ENCODE measurements at regions not wholly inside any gene's neighbourhood (a gene's known extent, or its start where the extent isn't known, plus 50 kb on each side); places are given as distances from the start of the nearest gene placed in this dataset.

DNA sequence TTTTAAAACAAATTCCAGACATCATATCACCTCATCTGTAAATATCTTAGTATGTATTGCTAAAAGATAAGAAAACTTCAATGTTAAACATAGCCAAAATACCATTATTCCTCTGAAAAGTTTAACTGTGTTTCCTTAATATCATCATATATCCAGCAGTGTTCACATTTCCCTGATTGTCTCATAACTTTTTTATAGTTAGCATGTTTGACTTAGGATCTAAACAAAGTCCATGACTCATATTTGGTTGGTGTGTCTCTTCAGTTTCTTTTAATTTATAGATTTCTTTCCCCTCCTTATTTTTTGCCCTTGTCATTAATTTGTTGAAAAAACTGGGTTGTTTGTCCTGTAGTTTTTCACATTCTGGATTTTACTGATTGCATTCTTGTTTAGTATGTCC is 163.0 kb downstream of the RPS12 start:
- ChIA-PET POLR2A (no interaction called here), CTCF (no interaction called here)
- H3K4me3 ChIP-seq (ENCODE audit: low read depth, low read length) = no peak overlapping the region
- H3K27me3 ChIP-seq (ENCODE audit: control insufficient read depth, insufficient read depth, low read length) = no peaks in the 10 kb centered on the region
- TF ChIP-seq, protein P1, sequence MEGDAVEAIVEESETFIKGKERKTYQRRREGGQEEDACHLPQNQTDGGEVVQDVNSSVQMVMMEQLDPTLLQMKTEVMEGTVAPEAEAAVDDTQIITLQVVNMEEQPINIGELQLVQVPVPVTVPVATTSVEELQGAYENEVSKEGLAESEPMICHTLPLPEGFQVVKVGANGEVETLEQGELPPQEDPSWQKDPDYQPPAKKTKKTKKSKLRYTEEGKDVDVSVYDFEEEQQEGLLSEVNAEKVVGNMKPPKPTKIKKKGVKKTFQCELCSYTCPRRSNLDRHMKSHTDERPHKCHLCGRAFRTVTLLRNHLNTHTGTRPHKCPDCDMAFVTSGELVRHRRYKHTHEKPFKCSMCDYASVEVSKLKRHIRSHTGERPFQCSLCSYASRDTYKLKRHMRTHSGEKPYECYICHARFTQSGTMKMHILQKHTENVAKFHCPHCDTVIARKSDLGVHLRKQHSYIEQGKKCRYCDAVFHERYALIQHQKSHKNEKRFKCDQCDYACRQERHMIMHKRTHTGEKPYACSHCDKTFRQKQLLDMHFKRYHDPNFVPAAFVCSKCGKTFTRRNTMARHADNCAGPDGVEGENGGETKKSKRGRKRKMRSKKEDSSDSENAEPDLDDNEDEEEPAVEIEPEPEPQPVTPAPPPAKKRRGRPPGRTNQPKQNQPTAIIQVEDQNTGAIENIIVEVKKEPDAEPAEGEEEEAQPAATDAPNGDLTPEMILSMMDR (IDR thresholded peaks at IDR 0.05; ENCODE audit: insufficient read depth, low read depth, low read length) = no peak
- no peaks in the 10 kb centered on the region for H3K36me3 ChIP-seq (ENCODE audit: control insufficient read depth, insufficient read depth, low read length)
- no peak for DNase-seq (ENCODE audit: low read depth)

- Histone ChIP-seq H3K27me3 (ENCODE audit: control insufficient read depth, insufficient read depth, low read length) (no peaks in the 10 kb centered on the region), H3K4me3 (ENCODE audit: low read depth, low read length) (no peak overlapping the region), H3K36me3 (ENCODE audit: control insufficient read depth, insufficient read depth, low read length) (no peaks in the 10 kb centered on the region)
- DNase-seq (ENCODE audit: low read depth) = no peak
- ChIA-PET CTCF (interaction anchor here (0.6 kb wide), 1 partner anchor 159 kb away, joined by 4 read pairs; no protein-coding TSS in a partner anchor), POLR2A (no interaction called here)
- TF ChIP-seq, protein P1 (IDR thresholded peaks at IDR 0.05; ENCODE audit: insufficient read depth, low read depth, low read length) = no peak
These were observed 164.3 kb downstream of the RPS12 start for GRCh38 chr6:132978685-132979084.

- no peak for DNase-seq (ENCODE audit: low read depth)
- TF ChIP-seq, protein P1 (IDR thresholded peaks at IDR 0.05; ENCODE audit: insufficient read depth, low read depth, low read length) = no peak
- H3K36me3 ChIP-seq (ENCODE audit: control insufficient read depth, insufficient read depth, low read length) = no peaks in the 10 kb centered on the region
- ChIA-PET CTCF (no interaction called here), POLR2A (no interaction called here)
- H3K4me3 ChIP-seq (ENCODE audit: low read depth, low read length) = no peak overlapping the region
- no peaks in the 10 kb centered on the region; the same call in 1 of the 2 replicates for H3K27me3 ChIP-seq (ENCODE audit: control insufficient read depth, insufficient read depth, low read length)
These were observed 179.4 kb downstream of the RPS12 start for GRCh38 chr6:132993738-132994137.

DNA sequence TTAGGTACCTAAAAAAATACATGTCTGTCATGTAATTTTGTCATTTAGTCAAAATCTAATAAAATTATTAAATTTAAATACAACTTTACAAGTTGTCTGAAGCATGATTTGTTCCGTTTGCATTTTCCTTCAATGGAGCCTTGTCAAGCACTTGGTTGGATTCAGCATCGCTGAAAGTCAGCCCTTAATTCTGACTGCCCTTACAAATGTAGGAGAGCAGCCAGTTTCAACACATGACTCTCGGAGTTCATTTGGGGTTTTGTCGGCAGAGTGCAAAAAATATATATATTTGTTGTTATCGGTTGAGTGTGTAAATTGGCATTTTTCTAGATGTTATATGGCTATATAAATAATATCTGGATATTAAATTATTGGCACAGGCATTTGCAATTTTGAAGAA is 180.6 kb downstream of the RPS12 start:
- ChIA-PET CTCF (no interaction called here), POLR2A (no interaction called here)
- DNase-seq (ENCODE audit: low read depth) = no peak
- H3K27me3 ChIP-seq (ENCODE audit: control insufficient read depth, insufficient read depth, low read length) = no peaks in the 10 kb centered on the region; the same call in 1 of the 2 replicates
- no peaks in the 10 kb centered on the region for H3K36me3 ChIP-seq (ENCODE audit: control insufficient read depth, insufficient read depth, low read length)
- TF ChIP-seq, protein P1 (IDR thresholded peaks at IDR 0.05; ENCODE audit: insufficient read depth, low read depth, low read length) = no peak
- no peak overlapping the region for H3K4me3 ChIP-seq (ENCODE audit: low read depth, low read length)

DNA sequence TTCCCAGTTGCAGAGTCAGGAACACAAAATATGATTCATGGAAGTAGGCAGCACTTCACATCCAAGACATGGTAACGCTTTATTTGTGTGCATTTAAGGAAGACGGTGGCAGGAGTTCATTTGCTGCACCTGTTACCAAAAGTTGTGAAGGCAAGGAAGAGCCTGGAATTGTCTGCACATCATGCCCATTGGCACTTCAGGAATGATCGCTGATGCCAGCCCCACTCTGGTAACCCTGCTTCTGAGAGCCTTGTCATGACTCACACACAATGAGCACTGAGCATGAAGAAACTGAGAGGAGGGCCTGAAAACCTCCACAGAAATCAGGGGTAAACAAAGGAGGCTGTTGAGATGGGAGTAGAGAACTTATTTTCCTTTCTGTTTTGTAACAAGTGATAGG is 181.1 kb downstream of the RPS12 start:
- DNase-seq (ENCODE audit: low read depth) = no peak
- no peak overlapping the region for H3K4me3 ChIP-seq (ENCODE audit: low read depth, low read length)
- ChIA-PET POLR2A (no interaction called here), CTCF (no interaction called here)
- no peaks in the 10 kb centered on the region for H3K36me3 ChIP-seq (ENCODE audit: control insufficient read depth, insufficient read depth, low read length)
- TF ChIP-seq, protein P1 (IDR thresholded peaks at IDR 0.05; ENCODE audit: insufficient read depth, low read depth, low read length) = no peak
- no peaks in the 10 kb centered on the region; the same call in 1 of the 2 replicates for H3K27me3 ChIP-seq (ENCODE audit: control insufficient read depth, insufficient read depth, low read length)
